K562 (cell line): ENCODE measurements at regions not wholly inside any gene's neighbourhood (a gene's known extent, or its start where the extent isn't known, plus 50 kb on each side); places are given as distances from the start of the nearest gene placed in this dataset.

Source experiments
- ATAC-seq: fragments of 200-7000 bp; cut with Tn5 transposase; 3 replicates; pipeline ENCODE4 v1.9.1; 2020; ENCODE audit warnings: moderate library complexity
- BruUV-seq: library from RNA; stranded (reverse); fragments of 400-500 nt; replicated peaks from 2 replicates; lab custom pipeline; 2021; lab: Mats Ljungman, UMichigan
- CTCF ChIA-PET: fragments of 300-600 bp; formaldehyde crosslinking; extraction: SDS; loops from one replicate; lab custom pipeline; 2021; ENCODE audit warnings: low intra/inter-chr PET ratio; lab: Yijun Ruan, JAX
- POLR2A ChIA-PET: fragments of 300-600, 350-650 bp; sonication (Branson Sonifier 250); formaldehyde crosslinking; extraction: SDS; loops from one replicate; lab custom pipeline; 2021; ENCODE audit warnings: antibody characterized with exemption, inconsistent platforms; lab: Yijun Ruan, JAX
- DNase-seq, 4 experiments: peaks; one replicate each; pipeline versions ENCODE4 v3.0.0 to v3.0.0-alpha.2; 2011 to 2018; ENCODE audit warnings: low spot score in 3 of 4, mixed read lengths in 3 of 4; ENCODE audit errors: extremely low read depth in 1 of 4
- FAIRE-seq: peaks from 2 replicates; lab custom pipeline; 2011; peaks lifted over from hg19 to GRCh38; lab: Jason Lieb, UNC
- H2AFZ ChIP-seq: 2 replicates; pipeline ENCODE4 v1.6.0; 2011; ENCODE audit warnings: low read depth, low read length, control low read depth, inconsistent platforms
- H3K27ac ChIP-seq: fragments of 200-600 bp; 3 replicates; pipeline ENCODE4 v1.8.0; 2011; ENCODE audit warnings: low read depth, mild to moderate bottlenecking, control low read depth, inconsistent platforms, low read length, moderate library complexity, mixed read lengths; ENCODE audit errors: extremely low read depth
- H3K27me3 ChIP-seq, 2 experiments: fragments of 300-600 bp in 1 of 2; 2 replicates in 1 of 2; 3 replicates in 1 of 2; pipeline versions ENCODE4 v1.6.0 to v1.8.0; 2011; ENCODE audit warnings: inconsistent platforms in 2 of 2, low read length in 2 of 2, mild to moderate bottlenecking in 1 of 2, mixed read lengths in 1 of 2, moderate library complexity in 1 of 2; ENCODE audit not compliant: control insufficient read depth in 2 of 2, insufficient read depth in 2 of 2
- H3K36me3 ChIP-seq: fragments of 300-600 bp; 3 replicates; pipeline ENCODE4 v1.8.0; 2011; ENCODE audit warnings: mild to moderate bottlenecking, low read length, inconsistent platforms; ENCODE audit not compliant: control insufficient read depth, insufficient read depth
- H3K4me1 ChIP-seq, 2 experiments: fragments of 200-600 bp in 1 of 2; replicated peaks in 1 of 2; 2 replicates in 1 of 2; 3 replicates in 1 of 2; pipeline versions ENCODE4 v1.5.1 to v1.8.0; 2011; ENCODE audit warnings: inconsistent platforms in 2 of 2, low read length in 2 of 2, mild to moderate bottlenecking in 1 of 2, mixed read lengths in 1 of 2, moderate library complexity in 1 of 2; ENCODE audit not compliant: control insufficient read depth in 2 of 2, insufficient read depth in 2 of 2
- H3K4me2 ChIP-seq: 2 replicates; pipeline ENCODE4 v1.6.1; 2011; ENCODE audit warnings: low read length, control low read depth, inconsistent platforms, mixed read lengths; ENCODE audit not compliant: insufficient read depth
- H3K4me3 ChIP-seq: fragments of 200-600 bp; sonication (generic), shearing (Covaris generic); 2 replicates; pipeline ENCODE4 v1.5.1; 2016; ENCODE audit warnings: control low read depth, inconsistent platforms
- H3K79me2 ChIP-seq: fragments of 200-600 bp; 3 replicates; pipeline ENCODE4 v1.8.0; 2011; ENCODE audit warnings: low read length, inconsistent platforms; ENCODE audit not compliant: control insufficient read depth, insufficient read depth
- H3K9ac ChIP-seq, 2 experiments: 2 replicates each; pipeline versions ENCODE4 v1.6.0 to v1.6.1; 2011; ENCODE audit warnings: low read depth in 2 of 2, low read length in 2 of 2, control low read depth in 1 of 2, inconsistent platforms in 1 of 2, mild to moderate bottlenecking in 1 of 2, mixed read lengths in 1 of 2; ENCODE audit not compliant: insufficient read depth in 1 of 2
- H3K9me1 ChIP-seq: one replicate; pipeline ENCODE4 v1.6.0; 2011; ENCODE audit warnings: inconsistent platforms, mild to moderate bottlenecking, low read length, moderate library complexity; ENCODE audit not compliant: control insufficient read depth, insufficient read depth
- H3K9me3 ChIP-seq: replicated peaks from 2 replicates; pipeline ENCODE4 v1.5.1; 2011; ENCODE audit warnings: low read depth, low read length, inconsistent platforms; ENCODE audit not compliant: control insufficient read depth, insufficient read depth
- H4K20me1 ChIP-seq: replicated peaks from 2 replicates; pipeline ENCODE4 v1.6.1; 2011; ENCODE audit warnings: low read length, inconsistent platforms, mixed read lengths; ENCODE audit not compliant: control insufficient read depth, insufficient read depth
- CUX1 ChIP-seq: fragments of 200-800 bp; sonication (Bioruptor generic); IDR thresholded peaks from 2 replicates; pipeline ENCODE4 v1.6.1; 2016; ENCODE audit warnings: missing genetic modification characterization, missing compliant biosample characterization
- GABPB2 ChIP-seq: fragments of 250-450 bp; sonication (Bioruptor Pico); conservative IDR thresholded peaks from 2 replicates; pipeline ENCODE4 v1.5.1; 2021; ENCODE audit warnings: mild to moderate bottlenecking
- HBP1 ChIP-seq: fragments of 450-650 bp; formaldehyde crosslinking; IDR thresholded peaks from 2 replicates; pipeline ENCODE4 v1.4.0; 2022; ENCODE audit warnings: missing genetic modification characterization
- HOXB6 ChIP-seq: fragments of 250-450 bp; sonication (Bioruptor Pico); IDR thresholded peaks from 2 replicates; pipeline ENCODE4 v1.5.1; 2022; ENCODE audit warnings: mild to moderate bottlenecking, borderline replicate concordance
- KDM1A ChIP-seq, 2 experiments: fragments of 450-650 bp; IDR thresholded peaks; 2 replicates each; pipeline ENCODE4 v1.6.1; 2016; ENCODE audit warnings: mild to moderate bottlenecking in 2 of 2
- MECOM ChIP-seq: fragments of 250-450 bp; sonication (Bioruptor Pico); IDR thresholded peaks from 2 replicates; pipeline ENCODE4 v1.8.0; 2022; ENCODE audit warnings: inconsistent platforms
- POLR3G ChIP-seq: IDR thresholded peaks from 2 replicates; pipeline ENCODE4 v1.6.1; 2011; ENCODE audit not compliant: insufficient read length, insufficient replicate concordance; ENCODE audit errors: extremely low read depth
- RBM34 ChIP-seq: fragments of 200-400 bp; formaldehyde crosslinking; IDR thresholded peaks from 2 replicates; pipeline ENCODE4 v1.6.1; 2018; ENCODE audit warnings: low read length, borderline replicate concordance; ENCODE audit not compliant: insufficient read depth
- SMAD3 ChIP-seq: fragments of 450-650 bp; formaldehyde crosslinking; conservative IDR thresholded peaks from 2 replicates; pipeline ENCODE4 v1.4.0; 2020; ENCODE audit warnings: mild to moderate bottlenecking
- TAF1 ChIP-seq: IDR thresholded peaks from 2 replicates; pipeline ENCODE4 v1.6.1; 2011; ENCODE audit warnings: mild to moderate bottlenecking, low read length, moderate library complexity; ENCODE audit not compliant: insufficient read depth, control insufficient read depth, severe bottlenecking; ENCODE audit errors: extremely low read depth
- ZC3H11A ChIP-seq: IDR thresholded peaks from 2 replicates; pipeline ENCODE4 v1.6.1; 2012; ENCODE audit warnings: low read depth, low read length, improper control_type of control experiment
- ZNF561 ChIP-seq: fragments of 450-650 bp; formaldehyde crosslinking; conservative IDR thresholded peaks from 2 replicates; pipeline ENCODE4 v1.4.0; 2020; ENCODE audit warnings: mild to moderate bottlenecking, moderate library complexity
- WGBS: fragments of 100-300 bp; shearing (Covaris generic); methylation state at CpG from one replicate; pipeline ENCODE4 v1.1.6; 2016; ENCODE audit warnings: low coverage, mixed read lengths; ENCODE audit not compliant: insufficient coverage; ENCODE audit errors: missing lambda C conversion rate; 5-methylcytosine and 5-hydroxymethylcytosine counted together
- in situ Hi-C: fragments of 300-500 bp; cut with MboI; formaldehyde crosslinking; loops from 4 replicates; pipeline ENCODE4 v1.15.0; 2018; ENCODE audit warnings: inconsistent platforms, mixed read lengths
- intact Hi-C: fragments of 100-400 bp; cut with micrococcal nuclease; formaldehyde crosslinking; loops from 2 replicates; pipeline ENCODE4 v1.14.2; 2022

- no peak for TF ChIP-seq HOXB6 (CRISPR knock-in tag)
Observed at GRCh38 chr20:11772226-11772730, 145.4 kb upstream of the BTBD3 start (continued).

- intact Hi-C loops (no loop called here), in situ Hi-C loops (no loop called here)
- WGBS: 0% methylated on average over 2 of the region's 2 CpGs
- no peaks in the 10 kb centered on the region for H3K9me1 ChIP-seq
- no peak overlapping the region for H3K4me3 ChIP-seq
- H3K4me2 ChIP-seq: no peak overlapping the region
- no peak for FAIRE-seq
- no peak for TF ChIP-seq ZNF561 (CRISPR knock-in tag)
- no peak for TF ChIP-seq GABPB2 (CRISPR knock-in tag)
- TF ChIP-seq CUX1: no peak
- TF ChIP-seq POLR3G: no peak
- TF ChIP-seq MECOM (CRISPR knock-in tag): no peak
- TF ChIP-seq SMAD3 (CRISPR knock-in tag): no peak
- TF ChIP-seq KDM1A (IDR thresholded peaks at IDR 0.05): no peak
- TF ChIP-seq TAF1: no peak
- no peak for TF ChIP-seq RBM34
- TF ChIP-seq HBP1: no peak
- TF ChIP-seq ZC3H11A: no peak
- no peaks in the 10 kb centered on the region for H3K27me3 ChIP-seq
- no peaks in the 10 kb centered on the region for H3K36me3 ChIP-seq
- H2AFZ ChIP-seq: no peak overlapping the region
- H3K27ac ChIP-seq: no peak overlapping the region
- ChIA-PET CTCF (no interaction called here), POLR2A (no interaction called here)
- H3K9ac ChIP-seq: no peak overlapping the region
- ATAC-seq: no peak
- no TSS peak for BruUV-seq
- H3K79me2 ChIP-seq: no peaks in the 10 kb centered on the region
- H3K4me1 ChIP-seq: no peaks in the 10 kb centered on the region
- no peaks in the 10 kb centered on the region for H4K20me1 ChIP-seq
- H3K9me3 ChIP-seq: no peaks in the 10 kb centered on the region
- DNase-seq: no peak
Observed at GRCh38 chr20:11776687-11777086, 141.0 kb upstream of the BTBD3 start.
